Chondrocyte (in vitro differentiated cells): ENCODE measurements at regions not wholly inside any gene's neighbourhood (a gene's known extent, or its start where the extent isn't known, plus 50 kb on each side); places are given as distances from the start of the nearest gene placed in this dataset.

Experiments used
- DNase-seq: peaks from one replicate; pipeline ENCODE4 v3.0.0; 2021; ENCODE audit warnings: mixed read lengths, low spot score
- H3K27ac Mint-ChIP-seq: one replicate; pipeline ENCODE4 v1.8.0; 2021; ENCODE audit warnings: mild to moderate bottlenecking, moderate library complexity, mixed read lengths; ENCODE audit not compliant: unreplicated experiment
- H3K27me3 Mint-ChIP-seq: 2 replicates; pipeline ENCODE4 v1.8.0; 2021; ENCODE audit warnings: low read depth, mixed read lengths
- H3K36me3 Mint-ChIP-seq: 2 replicates; pipeline ENCODE4 v1.8.0; 2021; ENCODE audit warnings: low read depth, mixed read lengths
- H3K4me1 Mint-ChIP-seq: 2 replicates; pipeline ENCODE4 v1.8.0; 2021; ENCODE audit warnings: low read depth, mild to moderate bottlenecking, mixed read lengths
- H3K4me3 Mint-ChIP-seq: one replicate; pipeline ENCODE4 v1.8.0; 2021; ENCODE audit warnings: mild to moderate bottlenecking, moderate library complexity, mixed read lengths; ENCODE audit not compliant: unreplicated experiment
- H3K9me3 Mint-ChIP-seq: 2 replicates; pipeline ENCODE4 v1.8.0; 2021; ENCODE audit warnings: low read depth, mixed read lengths
- CTCF ChIP-seq: fragments of 200-600 bp; sonication (generic); IDR thresholded peaks from 2 replicates; pipeline ENCODE4 v1.5.0; 2021; ENCODE audit warnings: antibody characterized with exemption, mild to moderate bottlenecking, moderate library complexity

GRCh38 chr2:14235667-14236066 is 396.9 kb upstream of the LRATD1 start:
- Mint-ChIP-seq H3K9me3 (no peaks in the 10 kb centered on the region), H3K4me1 (no peaks in the 10 kb centered on the region), H3K36me3 (no peaks in the 10 kb centered on the region)

GRCh38 chr2:14237902-14238301 is 394.6 kb upstream of the LRATD1 start:
- peaks cover 6% of the 10 kb centered on the region for H3K27me3 Mint-ChIP-seq
- TF ChIP-seq CTCF: no peak
- no peaks in the 10 kb centered on the region for H3K9me3 Mint-ChIP-seq

More at GRCh38 chr2:14235667-14236066, 396.9 kb upstream of the LRATD1 start:
- H3K27me3 Mint-ChIP-seq: peaks cover 3% of the 10 kb centered on the region
- no peak overlapping the region for H3K27ac Mint-ChIP-seq
- no peak for DNase-seq
- no peak for TF ChIP-seq CTCF
- H3K4me3 Mint-ChIP-seq: no peak overlapping the region

GRCh38 chr2:14239605-14240004 is 392.9 kb upstream of the LRATD1 start:
- Mint-ChIP-seq H3K36me3 (no peaks in the 10 kb centered on the region), H3K27me3 (peaks cover 6% of the 10 kb centered on the region)
- TF ChIP-seq CTCF: no peak

More at GRCh38 chr2:14237902-14238301, 394.6 kb upstream of the LRATD1 start:
- H3K36me3 Mint-ChIP-seq: no peaks in the 10 kb centered on the region
- DNase-seq: no peak
- no peak overlapping the region for H3K27ac Mint-ChIP-seq
- no peaks in the 10 kb centered on the region for H3K4me1 Mint-ChIP-seq
- H3K4me3 Mint-ChIP-seq: no peak overlapping the region

GRCh38 chr2:14240868-14241267 is 391.6 kb upstream of the LRATD1 start:
- no peaks in the 10 kb centered on the region for H3K4me1 Mint-ChIP-seq
- H3K36me3 Mint-ChIP-seq: no peaks in the 10 kb centered on the region
- H3K27me3 Mint-ChIP-seq: peaks cover 5% of the 10 kb centered on the region
- TF ChIP-seq CTCF: no peak
- H3K9me3 Mint-ChIP-seq: no peaks in the 10 kb centered on the region
- no peak overlapping the region for H3K27ac Mint-ChIP-seq
- DNase-seq: no peak
- H3K4me3 Mint-ChIP-seq: no peak overlapping the region

More at GRCh38 chr2:14239605-14240004, 392.9 kb upstream of the LRATD1 start:
- Mint-ChIP-seq H3K4me1 (no peaks in the 10 kb centered on the region), H3K27ac (no peak overlapping the region), H3K4me3 (no peak overlapping the region), H3K9me3 (no peaks in the 10 kb centered on the region)
- no peak for DNase-seq

- no peaks in the 10 kb centered on the region for H3K4me1 Mint-ChIP-seq
- H3K36me3 Mint-ChIP-seq: no peaks in the 10 kb centered on the region
- H3K4me3 Mint-ChIP-seq: no peak overlapping the region
- TF ChIP-seq CTCF: no peak
- no peak overlapping the region for H3K27ac Mint-ChIP-seq
- H3K27me3 Mint-ChIP-seq: peaks cover 3% of the 10 kb centered on the region
- no peak for DNase-seq
- peaks cover 2% of the 10 kb centered on the region for H3K9me3 Mint-ChIP-seq
These were observed 386.6 kb upstream of the LRATD1 start for GRCh38 chr2:14245901-14246300.
